Endothelial cell of umbilical vein (primary cell): ENCODE measurements at regions not wholly inside any gene's neighbourhood (a gene's known extent, or its start where the extent isn't known, plus 50 kb on each side); places are given as distances from the start of the nearest gene placed in this dataset.

Source experiments
- BruUV-seq: library from RNA; stranded (reverse); fragments of 400-500 nt; replicated peaks from 2 replicates; lab custom pipeline; 2021; lab: Mats Ljungman, UMichigan
- CTCF ChIA-PET: fragments of 300-600, 350-600 bp; sonication (Branson Sonifier 250); formaldehyde crosslinking; loops from one replicate; lab custom pipeline; 2021; ENCODE audit warnings: antibody characterized with exemption, inconsistent platforms; lab: Charles Lee
- POLR2A ChIA-PET: fragments of 300-600, 350-600 bp; sonication (Branson Sonifier 250); formaldehyde crosslinking; loops from one replicate; lab custom pipeline; 2021; ENCODE audit warnings: antibody characterized with exemption, inconsistent platforms; lab: Charles Lee
- DNase-seq: peaks from one replicate; pipeline ENCODE4 v3.0.0-alpha.2; 2011; ENCODE audit warnings: low read depth, low spot score
- FAIRE-seq: peaks from 2 replicates; lab custom pipeline; 2011; peaks lifted over from hg19 to GRCh38; lab: Jason Lieb, UNC
- H2AFZ ChIP-seq: 2 replicates; pipeline ENCODE4 v1.6.0; 2012; ENCODE audit warnings: low read depth, low read length, control low read depth, inconsistent platforms
- H3K27ac ChIP-seq: 2 replicates; pipeline ENCODE4 v1.5.1; 2011; ENCODE audit warnings: low read depth, mild to moderate bottlenecking, control low read depth, low read length, moderate library complexity; ENCODE audit not compliant: insufficient read depth
- H3K27me3 ChIP-seq, 2 experiments: 2 replicates each; pipeline versions ENCODE4 v1.6.0 to v1.6.1; 2011; ENCODE audit warnings: low read length in 2 of 2, mixed read lengths in 1 of 2; ENCODE audit not compliant: control insufficient read depth in 2 of 2, insufficient read depth in 2 of 2
- H3K36me3 ChIP-seq, 2 experiments: 2 replicates in 1 of 2; 3 replicates in 1 of 2; pipeline ENCODE4 v1.5.1; 2011; ENCODE audit warnings: low read length in 2 of 2, mild to moderate bottlenecking in 1 of 2, moderate library complexity in 1 of 2; ENCODE audit not compliant: control insufficient read depth in 2 of 2, insufficient read depth in 2 of 2; ENCODE audit errors: extremely low read depth in 1 of 2
- H3K4me1 ChIP-seq: 3 replicates; pipeline ENCODE4 v1.5.1; 2011; ENCODE audit warnings: mild to moderate bottlenecking, low read length; ENCODE audit not compliant: control insufficient read depth, insufficient read depth; ENCODE audit errors: extremely low read depth
- H3K4me2 ChIP-seq: 2 replicates; pipeline ENCODE4 v1.6.1; 2011; ENCODE audit warnings: low read length, control low read depth, mixed read lengths; ENCODE audit not compliant: insufficient read depth
- H3K4me3 ChIP-seq, 3 experiments: fragments of 200-600 bp in 1 of 3; sonication (generic), shearing (Covaris generic) in 1 of 3; replicated peaks in 1 of 3; 2 replicates each; pipeline ENCODE4 v1.5.1; 2011 to 2016; ENCODE audit warnings: control low read depth in 3 of 3, low read length in 3 of 3, mild to moderate bottlenecking in 2 of 3, inconsistent platforms in 1 of 3, low read depth in 1 of 3, moderate library complexity in 1 of 3; ENCODE audit not compliant: insufficient read depth in 1 of 3
- H3K79me2 ChIP-seq: 2 replicates; pipeline ENCODE4 v1.6.0; 2012; ENCODE audit warnings: low read length, inconsistent platforms; ENCODE audit not compliant: control insufficient read depth, insufficient read depth
- H3K9ac ChIP-seq: replicated peaks from 2 replicates; pipeline ENCODE3; 2011; ENCODE audit warnings: low read length, control low read depth; ENCODE audit not compliant: insufficient read depth; ENCODE audit errors: extremely low read depth
- H3K9me1 ChIP-seq: replicated peaks from 3 replicates; pipeline ENCODE4 v1.6.0; 2011; ENCODE audit warnings: mild to moderate bottlenecking, low read length; ENCODE audit not compliant: control insufficient read depth, insufficient read depth; ENCODE audit errors: extremely low read depth
- H3K9me3 ChIP-seq: replicated peaks from 2 replicates; pipeline ENCODE4 v1.5.1; 2012; ENCODE audit warnings: low read length, inconsistent platforms; ENCODE audit not compliant: control insufficient read depth, insufficient read depth
- H4K20me1 ChIP-seq: replicated peaks from 2 replicates; pipeline ENCODE3; 2011; ENCODE audit warnings: mild to moderate bottlenecking, low read length; ENCODE audit not compliant: control insufficient read depth, insufficient read depth; ENCODE audit errors: extremely low read depth
- EZH2 ChIP-seq: IDR thresholded peaks from 2 replicates; pipeline ENCODE4 v1.6.1; 2012; ENCODE audit warnings: borderline replicate concordance, low read depth, mild to moderate bottlenecking, moderate library complexity, low read length, inconsistent platforms; ENCODE audit not compliant: severe bottlenecking
- GATA2 ChIP-seq: IDR thresholded peaks from 2 replicates; pipeline ENCODE4 v1.7.0; 2011; ENCODE audit warnings: low read depth, mild to moderate bottlenecking, moderate library complexity, mixed read lengths, low read length; ENCODE audit not compliant: insufficient read length, insufficient read depth
- JUN ChIP-seq: IDR thresholded peaks from 2 replicates; pipeline ENCODE4 v1.6.1; 2011; ENCODE audit warnings: borderline replicate concordance, low read depth; ENCODE audit not compliant: insufficient read length, insufficient read depth
- MAX ChIP-seq: IDR thresholded peaks from 2 replicates; pipeline ENCODE4 v1.6.1; 2011; ENCODE audit not compliant: insufficient read depth, insufficient read length
- MYC ChIP-seq: IDR thresholded peaks from one replicate; pipeline ENCODE4 v1.6.1; 2011; ENCODE audit warnings: mild to moderate bottlenecking, low read depth, low read length
- POLR2A ChIP-seq: IDR thresholded peaks from 2 replicates; pipeline ENCODE4 v1.6.1; 2012; ENCODE audit warnings: low read depth, mild to moderate bottlenecking, control low read depth, low read length
- dilution Hi-C: fragments of 300-500 bp; cut with MboI; formaldehyde crosslinking; loops from one replicate; pipeline ENCODE4 v1.15.0; 2019; ENCODE audit warnings: low sequenced_read_pairs; ENCODE audit not compliant: extremely low pct_ligation_motif_present
- intact Hi-C: fragments of 100-400 bp; cut with micrococcal nuclease; formaldehyde crosslinking; loops from one replicate; pipeline ENCODE4 v1.10.0; 2022

GRCh38 chr2:731711-732110 is 54.5 kb upstream of the TMEM18 start:
- dilution Hi-C loops = no loop called here
- FAIRE-seq = no peak

GRCh38 chr2:729376-729861 is 52.2 kb upstream of the TMEM18 start:
- Histone ChIP-seq H3K9me3 (no peaks in the 10 kb centered on the region), H3K79me2 (no peaks in the 10 kb centered on the region), H3K4me2 (no peak overlapping the region), H4K20me1 (no peaks in the 10 kb centered on the region), H3K4me1 (no peaks in the 10 kb centered on the region), H3K27ac (no peak overlapping the region), H3K9me1 (no peaks in the 10 kb centered on the region), H3K9ac (no peak overlapping the region), H3K36me3 (no peaks in the 10 kb centered on the region), H2AFZ (no peak overlapping the region), H3K4me3 (no peak overlapping the region), H3K27me3 (no peaks in the 10 kb centered on the region)
- FAIRE-seq (no peak), DNase-seq (no peak)
- TF ChIP-seq POLR2A (no peak), JUN (no peak)
- dilution Hi-C loops (no loop called here), intact Hi-C loops (no loop called here)
- BruUV-seq = no TSS peak
- POLR2A ChIA-PET = no interaction called here
- CTCF ChIA-PET = no interaction called here

More at GRCh38 chr2:731711-732110, 54.5 kb upstream of the TMEM18 start:
- H3K36me3 ChIP-seq = no peaks in the 10 kb centered on the region
- no peak overlapping the region for H3K4me3 ChIP-seq
- no TSS peak for BruUV-seq
- intact Hi-C loops = no loop called here
- no peaks in the 10 kb centered on the region for H3K4me1 ChIP-seq
- POLR2A ChIA-PET = no interaction called here
- no peak overlapping the region for H3K27ac ChIP-seq
- no peaks in the 10 kb centered on the region for H3K27me3 ChIP-seq
- no peaks in the 10 kb centered on the region for H4K20me1 ChIP-seq
- H3K9me3 ChIP-seq = no peaks in the 10 kb centered on the region
- H2AFZ ChIP-seq = no peak overlapping the region
- no peaks in the 10 kb centered on the region for H3K79me2 ChIP-seq
- CTCF ChIA-PET = interaction anchor here (0.6 kb wide), 1 partner anchor 16 kb away, joined by 3 read pairs; no protein-coding TSS in a partner anchor
- no peaks in the 10 kb centered on the region for H3K9me1 ChIP-seq
- DNase-seq = no peak
- no peak overlapping the region for H3K9ac ChIP-seq
- no peak for TF ChIP-seq POLR2A
- TF ChIP-seq EZH2 = no peak
- TF ChIP-seq GATA2 = no peak
- no peak for TF ChIP-seq JUN
- TF ChIP-seq MAX = no peak
- TF ChIP-seq MYC = no peak
- no peak overlapping the region for H3K4me2 ChIP-seq
